ENCODE measurements at regions not wholly inside any gene's neighbourhood (a gene's known extent, or its start where the extent isn't known, plus 50 kb on each side); places are given as distances from the start of the nearest gene placed in this dataset.

GRCh38 chr10:8507156-8507555 is 452.7 kb downstream of the GATA3 start:
- in situ Hi-C loops (cut with MboI; ENCODE audit: low sequenced_read_pairs) (no loop called here), dilution Hi-C loops (cut with HindIII; ENCODE audit: low sequenced_read_pairs, unreplicated experiment) (no loop called here), intact Hi-C loops (cut with micrococcal nuclease) (no loop called here)
- H2BK15ac ChIP-seq (ENCODE audit: low read depth, low read length), result no peak overlapping the region
- H4K5ac ChIP-seq (ENCODE audit: low read depth, low read length), result no peak overlapping the region
- no peak overlapping the region for H3K4me3 ChIP-seq (ENCODE audit: insufficient read depth, low read depth, low read length)
- DNase-seq (no peak), ATAC-seq (ENCODE audit: low read depth) (no peak)
- H3K4ac ChIP-seq (ENCODE audit: low read depth, low read length), result no peak overlapping the region
- peaks cover 15% of the 10 kb centered on the region; the same call in 1 of the 2 replicates for H3K9me3 ChIP-seq (ENCODE audit: control insufficient read depth, insufficient read depth, low read length)
- no peak overlapping the region for H3K27ac ChIP-seq (ENCODE audit: insufficient read depth, low read length)
- no peaks in the 10 kb centered on the region for H3K27me3 ChIP-seq (ENCODE audit: control insufficient read depth, insufficient read depth, low read length)
- H2AFZ ChIP-seq (replicated peaks; ENCODE audit: low read length, poor library complexity), result no peak overlapping the region
- no TSS peak for BruUV-seq (replicated peaks)
- no peaks in the 10 kb centered on the region for H3K4me1 ChIP-seq (ENCODE audit: control insufficient read depth, insufficient read depth, low read length)
- POLR2A ChIA-PET (ENCODE audit: unreplicated experiment), result no interaction called here
- H4K91ac ChIP-seq (ENCODE audit: insufficient read depth, low read depth, low read length), result no peak overlapping the region
- H3K36me3 ChIP-seq (ENCODE audit: control insufficient read depth, insufficient read depth, low read length), result no peaks in the 10 kb centered on the region
- H3K9ac ChIP-seq (ENCODE audit: low read depth, low read length), result no peak overlapping the region
- H3K56ac ChIP-seq (ENCODE audit: extremely low read depth, insufficient read depth, low read length), result no peak overlapping the region
- H3K4me2 ChIP-seq (ENCODE audit: low read depth, low read length), result no peak overlapping the region
- no peak overlapping the region for H3K18ac ChIP-seq (ENCODE audit: low read depth, low read length)
- H3K14ac ChIP-seq (replicated peaks; ENCODE audit: low read depth, low read length), result no peak overlapping the region
- no peak overlapping the region for H3K23ac ChIP-seq (ENCODE audit: low read depth, low read length)
- CTCF ChIA-PET, result no interaction called here
- H2AK9ac ChIP-seq (replicated peaks; ENCODE audit: low read depth, low read length, poor library complexity), result no peak overlapping the region
- no peak overlapping the region for H2BK5ac ChIP-seq (ENCODE audit: low read depth, low read length, poor library complexity, severe bottlenecking)
- H2AK5ac ChIP-seq (ENCODE audit: low read depth, low read length), result no peak overlapping the region
- no peak overlapping the region for H2BK120ac ChIP-seq (ENCODE audit: low read depth, low read length)
- no CpG with 5 or more reads among the region's 3 CpGs for WGBS, 2 experiments (ENCODE audit: extremely low coverage in 2 of 2, insufficient read length in 1 of 2)
- no peak for TF ChIP-seq SMC3 (IDR thresholded peaks at IDR 0.05; ENCODE audit: low read depth, low read length)
- no peak for TF ChIP-seq BHLHE40 (IDR thresholded peaks at IDR 0.05; ENCODE audit: low read depth, low read length)
- no peak for TF ChIP-seq FOS (IDR thresholded peaks at IDR 0.05; ENCODE audit: low read depth, low read length)
- no peak for TF ChIP-seq MAZ (IDR thresholded peaks at IDR 0.05; ENCODE audit: borderline replicate concordance, low read depth, low read length)
- no peak for TF ChIP-seq NFE2L2 (IDR thresholded peaks at IDR 0.05; ENCODE audit: low read depth, low read length)
- TF ChIP-seq POLR2A (IDR thresholded peaks at IDR 0.05; ENCODE audit: low read depth, low read length), result no peak
- TF ChIP-seq MXI1 (IDR thresholded peaks at IDR 0.05; ENCODE audit: borderline replicate concordance, low read depth, low read length), result no peak
- TF ChIP-seq RCOR1 (IDR thresholded peaks at IDR 0.05; ENCODE audit: insufficient replicate concordance, low read length), result no peak
- no peak for TF ChIP-seq USF2 (IDR thresholded peaks at IDR 0.05; ENCODE audit: low read depth, low read length)
- no peak for TF ChIP-seq RAD21 (IDR thresholded peaks at IDR 0.05; ENCODE audit: low read length)
- no peak for TF ChIP-seq RFX5 (IDR thresholded peaks at IDR 0.05; ENCODE audit: low read depth, low read length)
- no peak for TF ChIP-seq MAFK (IDR thresholded peaks at IDR 0.05; ENCODE audit: low read depth, low read length)
- TF ChIP-seq ELK1 (IDR thresholded peaks at IDR 0.05; ENCODE audit: borderline replicate concordance, low read depth, low read length), result no peak
- no peak for TF ChIP-seq CEBPB (IDR thresholded peaks at IDR 0.05; ENCODE audit: low read depth, low read length)
- no peaks in the 10 kb centered on the region for H4K20me1 ChIP-seq (ENCODE audit: insufficient read depth, low read length)
- H3K9me1 ChIP-seq (ENCODE audit: insufficient read depth, low read length), result no peaks in the 10 kb centered on the region
- no peak overlapping the region for H2BK20ac ChIP-seq (ENCODE audit: low read depth, low read length)
- no peaks in the 10 kb centered on the region for H3K79me1 ChIP-seq (ENCODE audit: low read depth in 1 of 2, low read length in 2 of 2)
- no peak overlapping the region for H4K8ac ChIP-seq (ENCODE audit: low read depth in 2 of 2, low read length in 2 of 2)

Data from IMR-90 (cell line).